ENCODE measurements at regions not wholly inside any gene's neighbourhood (a gene's known extent, or its start where the extent isn't known, plus 50 kb on each side); places are given as distances from the start of the nearest gene placed in this dataset.

DNA sequence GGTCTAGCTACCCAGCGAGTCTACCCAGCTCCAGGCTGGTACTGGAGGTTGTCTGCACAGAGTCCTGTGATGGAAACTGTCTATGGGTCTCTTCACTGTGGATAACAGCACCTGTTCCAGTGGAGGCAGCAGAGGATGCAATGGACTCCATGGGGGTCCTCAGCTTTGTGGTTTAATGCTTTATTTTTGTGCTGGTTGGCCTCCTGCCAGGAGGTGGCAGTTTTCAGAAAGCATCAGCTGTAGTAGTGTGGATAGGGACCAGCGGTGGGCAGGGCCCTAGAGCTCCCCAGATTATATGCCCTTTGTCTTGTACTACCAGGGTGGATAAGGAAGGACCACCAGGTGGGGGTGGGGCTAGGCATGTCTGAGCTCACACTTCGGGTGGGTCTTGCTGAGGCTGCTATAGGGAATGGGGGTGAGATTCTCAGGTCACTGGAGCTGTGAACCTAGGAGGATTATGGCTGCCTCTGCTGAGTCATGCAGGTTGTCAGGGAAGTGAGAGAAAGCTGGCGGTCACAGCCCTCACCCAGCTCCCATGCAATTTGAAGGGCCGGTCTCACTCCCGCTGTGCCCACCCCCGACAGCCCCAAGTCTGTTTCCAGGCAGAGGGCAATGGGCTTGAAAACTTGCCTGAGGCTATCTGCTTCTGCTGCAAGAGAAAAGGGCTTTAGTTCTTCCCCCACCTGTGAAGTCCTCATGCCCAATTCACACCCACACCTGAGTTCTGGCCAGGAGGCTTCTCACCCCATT lies 397.1 kb downstream of the TLE1 start:
- Histone ChIP-seq H3K4me1 (ENCODE audit: insufficient read depth, low read length) (peaks cover 8% of the 10 kb centered on the region; the same call in 1 of the 2 replicates), H4K20me1 (ENCODE audit: insufficient read depth, low read length) (no peaks in the 10 kb centered on the region), H3K27ac (ENCODE audit: extremely low read length, insufficient read depth, low read length) (no peak overlapping the region), H3K36me3 (replicated peaks in 1 of 2; ENCODE audit: control insufficient read depth in 1 of 2, insufficient read depth in 2 of 2, low read length in 2 of 2) (no peaks in the 10 kb centered on the region), H3K4me3 (replicated peaks in 1 of 3; ENCODE audit: insufficient read depth in 1 of 3, low read depth in 2 of 3, low read length in 3 of 3) (no peak overlapping the region), H3K9me3 (ENCODE audit: low read length) (no peaks in the 10 kb centered on the region), H3K4me2 (ENCODE audit: low read depth, low read length) (peak overlapping the region; percentile 23; the same call in 1 of the 2 replicates), H2AFZ (ENCODE audit: low read length) (peak overlapping the region; percentile 27), H3K79me2 (ENCODE audit: insufficient read depth, low read length) (no peaks in the 10 kb centered on the region), H3K27me3 (ENCODE audit: control insufficient read depth in 1 of 2, insufficient read depth in 2 of 2, low read length in 2 of 2) (peaks cover 0 to 3% of the 10 kb centered on the region in 2 experiments; a peak in 1 of 5 replicates), H3K9ac (ENCODE audit: insufficient read depth, low read depth, low read length) (no peak overlapping the region)
- ChIA-PET CTCF (ENCODE audit: low intra/inter-chr PET ratio, low total read pairs) (no interaction called here), POLR2A (no interaction called here)
- WGBS (ENCODE audit: low lambda C conversion rate): no CpG with 5 or more reads among the region's 7 CpGs
- in situ Hi-C loops (cut with HindIII; ENCODE audit: extremely low pct_ligation_motif_present, low pct_unique_long_range_greater_than_20kb) (no loop called here), intact Hi-C loops (cut with micrococcal nuclease; ENCODE audit: unreplicated experiment) (no loop called here)
- no TSS peak for BruUV-seq (replicated peaks)
- ATAC-seq (no peak; the same call in 2 of the 3 replicates), FAIRE-seq (no peak), DNase-seq (ENCODE audit: low spot score) (no peak)
- TF ChIP-seq JUND (CRISPR knock-in tag; IDR thresholded peaks at IDR 0.05) (no peak), NFE2L2 (IDR thresholded peaks at IDR 0.05; ENCODE audit: low read length) (peak; percentile 36; the same call in 1 of the 2 replicates)
- TF ChIP-seq, protein P1, sequence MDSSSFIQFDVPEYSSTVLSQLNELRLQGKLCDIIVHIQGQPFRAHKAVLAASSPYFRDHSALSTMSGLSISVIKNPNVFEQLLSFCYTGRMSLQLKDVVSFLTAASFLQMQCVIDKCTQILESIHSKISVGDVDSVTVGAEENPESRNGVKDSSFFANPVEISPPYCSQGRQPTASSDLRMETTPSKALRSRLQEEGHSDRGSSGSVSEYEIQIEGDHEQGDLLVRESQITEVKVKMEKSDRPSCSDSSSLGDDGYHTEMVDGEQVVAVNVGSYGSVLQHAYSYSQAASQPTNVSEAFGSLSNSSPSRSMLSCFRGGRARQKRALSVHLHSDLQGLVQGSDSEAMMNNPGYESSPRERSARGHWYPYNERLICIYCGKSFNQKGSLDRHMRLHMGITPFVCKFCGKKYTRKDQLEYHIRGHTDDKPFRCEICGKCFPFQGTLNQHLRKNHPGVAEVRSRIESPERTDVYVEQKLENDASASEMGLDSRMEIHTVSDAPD (CRISPR knock-in tag; IDR thresholded peaks at IDR 0.05): no peak
- TF ChIP-seq, protein P2, sequence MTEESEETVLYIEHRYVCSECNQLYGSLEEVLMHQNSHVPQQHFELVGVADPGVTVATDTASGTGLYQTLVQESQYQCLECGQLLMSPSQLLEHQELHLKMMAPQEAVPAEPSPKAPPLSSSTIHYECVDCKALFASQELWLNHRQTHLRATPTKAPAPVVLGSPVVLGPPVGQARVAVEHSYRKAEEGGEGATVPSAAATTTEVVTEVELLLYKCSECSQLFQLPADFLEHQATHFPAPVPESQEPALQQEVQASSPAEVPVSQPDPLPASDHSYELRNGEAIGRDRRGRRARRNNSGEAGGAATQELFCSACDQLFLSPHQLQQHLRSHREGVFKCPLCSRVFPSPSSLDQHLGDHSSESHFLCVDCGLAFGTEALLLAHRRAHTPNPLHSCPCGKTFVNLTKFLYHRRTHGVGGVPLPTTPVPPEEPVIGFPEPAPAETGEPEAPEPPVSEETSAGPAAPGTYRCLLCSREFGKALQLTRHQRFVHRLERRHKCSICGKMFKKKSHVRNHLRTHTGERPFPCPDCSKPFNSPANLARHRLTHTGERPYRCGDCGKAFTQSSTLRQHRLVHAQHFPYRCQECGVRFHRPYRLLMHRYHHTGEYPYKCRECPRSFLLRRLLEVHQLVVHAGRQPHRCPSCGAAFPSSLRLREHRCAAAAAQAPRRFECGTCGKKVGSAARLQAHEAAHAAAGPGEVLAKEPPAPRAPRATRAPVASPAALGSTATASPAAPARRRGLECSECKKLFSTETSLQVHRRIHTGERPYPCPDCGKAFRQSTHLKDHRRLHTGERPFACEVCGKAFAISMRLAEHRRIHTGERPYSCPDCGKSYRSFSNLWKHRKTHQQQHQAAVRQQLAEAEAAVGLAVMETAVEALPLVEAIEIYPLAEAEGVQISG (CRISPR knock-in tag; IDR thresholded peaks at IDR 0.05): 0 out of 2 replicates have a peak, but pooled peaks have one; percentile 27
